HG02943 (cell line): ENCODE measurements at regions not wholly inside any gene's neighbourhood (a gene's known extent, or its start where the extent isn't known, plus 50 kb on each side); places are given as distances from the start of the nearest gene placed in this dataset.

Source experiments
- ATAC-seq: cut with Tn5 transposase; IDR thresholded peaks from one replicate; pipeline ENCODE4 v1.9.1; 2021; ENCODE audit warnings: mild to moderate bottlenecking, low read depth, moderate library complexity; ENCODE audit not compliant: unreplicated experiment

DNA sequence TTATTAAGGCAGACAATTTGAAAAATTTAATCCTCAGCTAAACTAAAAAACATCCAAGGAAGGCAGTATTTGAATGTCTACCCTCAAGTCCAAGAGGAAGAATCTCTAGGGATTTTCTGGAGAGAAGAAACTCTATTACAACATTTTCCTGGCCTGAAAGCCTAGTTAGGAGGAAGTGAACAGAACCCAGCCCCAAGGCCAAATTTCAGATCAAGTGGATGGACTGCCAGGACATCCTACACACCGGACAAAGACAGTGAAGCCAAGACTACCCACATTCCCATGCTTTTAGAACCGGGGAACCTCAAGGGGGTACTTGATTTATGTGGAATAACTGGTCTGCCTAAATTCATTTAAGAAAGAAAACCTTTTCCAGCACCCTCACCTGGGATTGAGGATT, 108.9 kb upstream of the MEOX2 start:
- ATAC-seq = no peak

GRCh38 chr7:15794801-15795200, 108.3 kb upstream of the MEOX2 start:
- no peak for ATAC-seq

DNA sequence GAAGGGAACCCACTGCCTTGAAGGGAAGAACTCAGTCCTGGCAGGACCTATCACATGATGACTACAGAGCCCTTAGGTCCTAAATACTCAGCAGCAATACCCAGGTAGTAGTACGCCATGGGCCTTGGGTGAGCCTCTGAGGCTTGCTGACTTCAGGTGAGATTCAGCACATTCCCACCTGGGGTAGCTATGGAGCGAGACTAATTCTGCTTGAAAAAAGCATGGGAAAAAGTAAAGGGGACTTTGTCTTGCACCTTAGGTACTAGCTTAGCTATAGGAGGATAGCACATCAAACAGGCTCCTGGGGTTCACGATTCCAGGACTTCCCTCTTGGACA, 98.2 kb upstream of the MEOX2 start:
- ATAC-seq = no peak

DNA sequence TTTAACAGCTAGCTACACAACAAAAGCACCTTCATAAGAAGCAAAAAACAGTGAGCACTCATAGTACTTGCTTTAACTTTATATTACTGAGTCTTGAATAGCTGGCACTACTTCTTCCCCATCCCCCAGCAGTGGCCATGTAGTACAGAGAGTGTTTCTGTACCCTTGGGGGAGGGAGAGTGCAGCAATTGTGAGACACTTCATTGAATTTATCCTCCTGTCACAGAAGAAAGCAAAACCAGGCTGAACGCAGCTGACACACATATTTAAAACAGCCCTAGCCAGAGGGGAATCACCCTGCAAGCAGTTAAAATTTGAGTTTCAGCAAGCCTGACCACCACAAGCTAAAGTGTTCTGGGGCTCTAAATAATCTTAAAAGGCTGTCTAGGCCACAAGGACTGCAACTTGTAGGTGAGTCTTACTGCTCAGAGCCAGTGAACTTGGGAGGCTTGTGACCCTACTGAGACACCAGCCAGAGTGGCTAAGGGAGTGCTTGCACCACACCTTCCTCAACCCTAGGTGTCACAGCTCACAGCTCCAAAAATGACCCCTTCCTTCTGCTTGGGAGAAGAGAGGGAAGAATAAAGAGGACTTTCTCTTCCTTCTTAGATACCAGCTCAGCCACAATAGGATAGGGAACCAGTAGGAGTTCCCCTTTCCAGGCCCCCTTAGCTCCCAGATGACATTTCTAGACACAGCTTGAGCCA, 97.7 kb upstream of the MEOX2 start:
- no peak for ATAC-seq

- ATAC-seq = no peak
Measured at GRCh38 chr7:15782656-15783055, 96.2 kb upstream of the MEOX2 start.

GRCh38 chr7:15781944-15782343, 95.5 kb upstream of the MEOX2 start:
- ATAC-seq = no peak

GRCh38 chr7:15780271-15780670, 93.8 kb upstream of the MEOX2 start:
- ATAC-seq = no peak

DNA sequence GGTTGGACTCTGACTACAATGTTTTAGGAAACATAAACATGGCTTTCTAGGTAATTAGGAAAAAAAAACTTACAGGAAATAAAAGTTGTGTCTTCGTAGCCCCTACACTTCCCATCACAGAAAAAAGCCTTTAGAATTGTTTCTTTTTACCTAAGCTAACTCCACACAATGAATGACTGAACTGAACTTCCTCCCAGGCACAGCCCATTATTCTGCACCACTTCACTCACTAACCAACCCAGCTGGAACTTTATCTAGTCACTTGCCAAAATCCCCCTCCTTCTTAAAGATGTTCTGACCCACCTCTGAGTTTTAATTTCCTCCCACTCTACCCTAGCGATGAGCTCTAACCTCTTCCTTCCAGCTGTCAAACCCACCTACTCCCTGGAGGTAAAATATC, 91.7 kb upstream of the MEOX2 start:
- ATAC-seq = no peak

DNA sequence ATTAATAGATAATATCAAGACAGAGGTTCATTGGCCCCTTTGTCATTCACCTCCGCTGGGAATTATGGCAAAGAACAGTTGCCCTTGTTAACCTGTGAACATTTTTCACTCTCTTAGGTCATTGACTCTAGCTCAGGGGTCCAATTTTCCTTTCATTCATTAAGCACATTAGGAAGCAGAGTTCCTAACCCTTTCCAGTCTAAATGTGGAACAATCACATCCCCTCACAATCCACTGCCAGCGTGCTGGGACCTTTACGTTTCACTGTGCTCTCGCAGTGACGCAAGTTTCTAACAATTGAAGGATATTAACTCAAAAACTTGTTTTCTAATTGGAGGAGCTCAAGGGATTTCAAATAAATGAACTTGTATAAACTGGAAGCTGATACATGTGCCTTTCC, 79.3 kb upstream of the MEOX2 start:
- ATAC-seq = no peak

DNA sequence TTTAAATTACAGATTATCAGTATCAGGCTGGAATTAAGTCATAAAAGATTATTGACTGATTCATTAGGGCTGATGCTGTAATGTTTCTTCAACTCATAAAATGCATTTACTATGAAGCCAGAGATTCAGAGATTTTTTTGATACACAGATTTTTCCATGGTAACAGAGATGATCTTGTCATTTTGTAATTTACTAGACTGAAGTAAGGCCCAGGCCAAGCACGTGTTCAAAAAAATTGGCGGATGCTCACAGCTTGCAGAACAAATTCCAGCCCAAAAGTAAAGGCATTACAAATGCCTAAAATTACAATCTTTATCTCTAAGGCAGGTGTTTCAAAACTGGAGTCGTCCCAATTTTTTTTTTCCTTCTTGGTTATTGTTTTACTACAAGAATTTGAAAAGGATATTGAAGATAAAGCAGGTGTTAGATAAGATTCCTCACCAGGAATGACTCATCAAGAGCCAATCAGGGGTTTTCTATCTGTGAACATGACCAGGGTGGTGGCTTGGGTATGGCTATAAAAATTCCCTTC, 78.4 kb upstream of the MEOX2 start:
- no peak for ATAC-seq

- no peak for ATAC-seq
Measured at GRCh38 chr7:15764010-15764409, 77.5 kb upstream of the MEOX2 start.

DNA sequence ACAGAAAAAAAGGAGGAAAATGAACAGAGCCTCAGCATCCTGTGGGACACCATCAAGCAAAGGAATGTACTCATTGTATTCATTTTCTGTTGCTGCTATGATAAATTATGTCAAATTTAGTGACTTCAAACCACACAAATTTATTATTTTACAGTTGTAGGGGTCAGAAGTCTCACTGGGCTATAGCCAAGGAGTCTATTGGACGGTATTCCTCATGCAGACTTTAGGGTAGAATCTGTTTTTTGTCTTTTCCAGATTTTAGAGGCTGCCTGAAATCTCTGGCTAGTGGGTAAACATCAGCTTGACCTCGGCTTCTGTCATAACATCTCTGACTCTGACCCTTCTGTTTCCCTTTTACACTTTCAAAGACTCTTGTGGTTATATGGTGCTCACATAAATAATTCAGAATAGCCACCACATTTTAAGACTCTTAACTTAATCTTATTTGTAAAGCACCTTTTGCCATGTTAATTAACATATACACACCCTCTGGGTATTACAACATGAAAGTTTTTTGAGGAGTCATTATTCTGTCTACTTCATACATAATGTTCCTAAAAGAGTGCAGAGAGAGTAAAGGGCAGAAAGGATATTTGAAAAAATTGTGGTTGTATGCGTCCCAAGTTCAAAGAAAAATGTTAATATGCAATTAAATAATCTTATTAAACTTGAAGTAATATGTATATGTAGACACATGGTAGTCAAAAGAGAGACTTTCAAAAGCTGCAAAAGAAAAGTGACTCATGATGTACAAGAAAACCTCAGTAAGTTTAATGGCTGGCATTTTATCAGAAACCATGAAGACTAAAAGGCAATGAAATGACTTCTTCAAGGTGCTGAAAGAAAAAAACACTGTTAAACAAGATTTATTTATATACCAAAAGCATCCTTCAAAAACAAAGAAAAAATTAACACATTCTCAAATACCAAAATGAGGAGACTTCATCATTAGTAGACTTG, 70.8 kb upstream of the MEOX2 start:
- ATAC-seq = no peak

DNA sequence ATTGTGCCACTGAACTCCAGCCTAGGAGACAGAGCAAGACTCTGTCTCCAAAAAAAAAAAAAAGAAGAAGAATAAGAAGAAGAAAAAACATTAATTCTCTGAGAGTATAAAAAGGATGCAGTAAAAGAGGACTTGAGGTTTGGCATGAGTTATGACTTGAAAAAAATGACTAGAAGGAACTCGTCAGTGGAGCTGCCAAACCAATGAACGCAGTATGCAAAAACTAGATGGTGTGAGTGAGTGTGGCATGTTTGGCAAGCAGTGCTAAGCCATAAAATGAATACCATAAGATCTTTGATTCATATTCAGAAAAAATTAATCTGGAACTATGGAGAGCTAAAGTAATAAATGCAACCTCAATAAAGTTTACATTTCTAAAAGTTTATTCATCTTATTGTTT, 68.6 kb upstream of the MEOX2 start:
- no peak for ATAC-seq

GRCh38 chr7:15753887-15754579, 67.5 kb upstream of the MEOX2 start:
- no peak for ATAC-seq

DNA sequence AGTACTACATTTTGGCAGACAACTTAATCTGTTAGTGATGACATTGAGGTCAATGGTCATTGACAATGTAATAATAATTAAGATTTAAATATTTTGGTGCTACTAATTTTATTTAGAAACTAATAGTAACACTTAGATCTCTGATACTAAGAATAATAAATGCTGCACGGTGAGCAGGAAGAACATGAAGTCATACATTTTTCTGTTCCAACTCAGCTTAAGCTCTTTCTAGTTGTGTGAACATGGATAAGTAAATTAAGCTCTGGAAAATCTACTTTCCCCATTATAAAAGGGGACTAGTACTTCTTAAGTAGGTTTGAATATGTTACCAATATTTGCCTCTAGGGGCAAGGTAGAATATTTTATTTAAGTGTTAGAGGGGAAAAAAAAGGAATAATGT, 65.9 kb upstream of the MEOX2 start:
- no peak for ATAC-seq

DNA sequence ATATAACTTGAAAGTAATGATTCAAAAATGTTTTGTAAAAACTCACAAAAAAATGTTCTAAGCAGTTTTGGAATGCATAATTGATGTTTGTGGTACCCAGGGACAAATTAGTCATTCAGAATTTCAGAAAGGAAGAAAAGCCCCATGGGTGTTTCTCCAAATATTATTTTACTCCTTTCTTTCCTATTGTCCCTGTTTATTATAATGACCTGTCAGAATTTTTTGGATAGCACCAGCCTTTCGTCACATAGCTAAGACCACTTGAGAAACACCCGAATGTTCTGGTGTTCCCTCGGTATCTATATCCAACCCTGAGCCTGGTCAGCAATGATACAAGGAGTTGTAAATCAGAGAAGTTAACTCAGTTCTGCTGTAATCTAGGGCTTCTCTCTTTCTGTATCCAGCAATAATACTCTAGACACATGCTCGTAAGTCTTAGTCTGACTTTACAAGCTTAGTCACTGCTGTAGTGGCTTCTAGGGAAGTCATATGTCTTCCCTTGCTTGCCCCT, 64.8 kb upstream of the MEOX2 start:
- ATAC-seq = no peak

- ATAC-seq = no peak
Measured at GRCh38 chr7:15750727-15751126, 64.2 kb upstream of the MEOX2 start.

GRCh38 chr7:15749631-15750030, 63.1 kb upstream of the MEOX2 start:
- ATAC-seq = no peak

DNA sequence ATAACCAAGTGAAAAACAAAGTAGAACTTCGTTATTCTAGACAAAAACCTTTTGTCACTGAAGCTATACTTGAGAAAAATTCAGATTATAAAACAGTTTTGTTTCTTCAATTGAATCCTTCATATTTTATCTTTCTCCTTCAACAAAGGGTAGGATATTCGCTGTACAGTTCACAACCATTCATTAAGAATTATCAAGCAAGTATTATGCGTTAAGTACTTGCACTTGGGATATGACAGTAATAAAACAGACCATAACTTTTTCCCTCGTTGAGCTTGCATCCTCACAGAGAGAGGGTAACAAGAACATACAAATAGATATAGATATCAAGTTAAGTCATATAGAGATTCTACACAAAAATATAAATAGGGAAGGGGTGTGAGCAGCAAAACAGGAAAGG, 61.2 kb upstream of the MEOX2 start:
- ATAC-seq = no peak

GRCh38 chr7:15747301-15747700, 60.8 kb upstream of the MEOX2 start:
- ATAC-seq = no peak

- ATAC-seq = no peak
Measured at GRCh38 chr7:15743926-15744480, 57.5 kb upstream of the MEOX2 start.
